CD4-positive, alpha-beta T cell treated with Interleukin-1 beta for 1 hour (primary cell): ENCODE measurements at regions not wholly inside any gene's neighbourhood (a gene's known extent, or its start where the extent isn't known, plus 50 kb on each side); places are given as distances from the start of the nearest gene placed in this dataset.
"Not testable (repeated sequence)": the region's sequence is repeated elsewhere in the genome, so short reads cannot be mapped to it uniquely, and the experiment has no call there.

ENCODE experiments used
- DNase-seq, 2 donors: peaks; one replicate each; pipeline ENCODE4 v3.0.0-alpha.2; 2020 to 2022

DNA sequence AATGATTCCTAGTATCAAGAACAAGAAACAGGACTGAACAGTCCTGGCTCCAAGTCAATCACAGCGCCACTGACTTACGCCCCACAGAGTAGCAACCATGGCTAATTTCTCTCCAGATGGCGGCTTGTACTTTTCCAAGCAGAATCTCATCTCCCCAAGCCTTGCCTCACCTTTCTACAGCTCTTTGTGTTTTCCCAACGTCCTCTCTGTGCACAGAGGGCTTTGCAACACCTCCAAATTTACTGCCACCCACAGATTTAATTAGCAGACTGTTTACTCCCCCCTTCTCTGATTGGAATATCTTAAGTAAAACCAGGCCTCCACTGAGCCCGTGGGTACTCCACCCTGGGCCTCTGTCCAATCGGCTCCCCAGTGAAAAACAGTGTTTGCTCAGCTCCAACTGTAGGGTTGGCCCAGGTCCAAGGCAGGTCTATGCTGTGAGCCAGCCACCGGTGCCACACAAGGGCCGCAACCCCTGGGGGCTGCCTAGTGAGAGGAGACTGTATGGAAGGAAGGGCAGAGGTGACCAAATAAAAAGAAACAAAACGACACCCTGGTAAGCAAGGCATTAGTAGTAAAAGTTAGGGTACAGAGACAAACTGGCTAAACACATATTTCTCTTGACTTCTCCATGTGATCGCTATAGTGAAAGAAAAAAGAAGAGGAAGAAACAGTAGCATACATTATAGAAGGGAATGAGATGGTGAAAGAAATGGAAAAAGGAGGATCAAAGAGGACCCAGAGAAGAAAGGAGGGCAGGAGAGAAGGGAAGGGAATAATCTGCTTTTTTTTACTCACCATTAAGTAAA, 128.4 kb upstream of the SOD1 start:
- DNase-seq = no peak

DNA sequence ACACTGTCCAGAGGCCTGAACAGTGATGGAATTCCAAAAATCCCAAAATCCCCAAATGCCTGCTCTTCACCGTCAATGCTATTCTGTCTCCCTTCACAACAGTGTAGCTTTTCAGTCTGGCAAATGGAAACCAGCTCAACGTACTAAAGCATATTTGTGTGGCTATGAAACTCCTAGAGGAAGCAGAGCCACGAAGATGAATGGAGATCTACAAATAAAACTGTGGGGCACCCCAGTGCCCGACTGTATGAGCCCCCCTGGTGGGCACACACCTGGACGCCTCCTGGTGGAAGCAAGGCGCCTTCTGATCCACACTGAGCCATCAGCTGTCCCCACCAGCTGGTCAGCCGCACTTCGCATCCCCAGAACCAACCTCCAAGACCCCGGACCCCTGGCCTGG, 129.1 kb upstream of the SOD1 start:
- no peak for DNase-seq

DNA sequence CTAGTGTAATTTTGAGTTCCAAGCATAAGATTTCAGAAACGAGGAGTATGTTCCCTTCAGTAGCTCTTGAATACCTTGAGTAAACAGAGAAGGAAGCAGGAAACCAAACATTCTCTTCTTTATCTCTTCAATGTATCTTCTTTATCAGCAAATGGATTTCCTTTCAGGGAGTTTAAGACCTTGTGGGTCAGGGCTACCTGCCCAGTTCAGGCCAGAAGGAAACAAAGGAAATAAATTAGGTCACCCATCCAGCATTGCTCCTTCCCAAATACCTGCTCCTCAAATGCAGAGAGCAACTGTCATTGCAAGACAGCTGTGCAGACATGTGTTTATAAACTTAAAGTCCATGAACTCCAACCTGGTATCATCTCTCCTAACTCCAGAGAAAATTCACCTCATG, 130.1 kb upstream of the SOD1 start:
- DNase-seq = no peak

DNA sequence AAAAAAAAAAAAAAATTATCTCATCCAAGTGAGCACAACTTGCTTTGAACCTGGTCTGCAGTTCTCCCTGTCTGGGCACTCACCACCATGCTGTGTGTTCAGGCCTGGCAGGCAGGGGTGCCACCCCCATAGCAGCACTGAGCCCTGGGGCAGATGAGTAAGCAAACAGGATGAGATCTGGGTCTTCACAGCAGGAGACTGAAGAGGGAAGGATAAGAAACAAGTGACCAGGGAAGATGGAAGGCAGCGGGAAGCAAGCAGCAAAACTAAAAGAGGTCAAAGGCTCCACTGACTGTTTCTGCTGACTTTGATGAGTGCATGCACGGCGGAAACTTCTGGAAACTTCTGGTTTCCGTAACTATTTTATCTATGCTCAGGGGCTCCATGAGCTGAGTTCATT, 133.5 kb upstream of the SOD1 start:
- no peak for DNase-seq

- DNase-seq = no peak
These were observed 135.4 kb upstream of the SOD1 start for GRCh38 chr21:31524140-31524539.

- DNase-seq = no peak
These were observed 138.0 kb upstream of the SOD1 start for GRCh38 chr21:31521515-31521914.

GRCh38 chr21:31520561-31521098, 138.9 kb upstream of the SOD1 start:
- DNase-seq = no peak

DNA sequence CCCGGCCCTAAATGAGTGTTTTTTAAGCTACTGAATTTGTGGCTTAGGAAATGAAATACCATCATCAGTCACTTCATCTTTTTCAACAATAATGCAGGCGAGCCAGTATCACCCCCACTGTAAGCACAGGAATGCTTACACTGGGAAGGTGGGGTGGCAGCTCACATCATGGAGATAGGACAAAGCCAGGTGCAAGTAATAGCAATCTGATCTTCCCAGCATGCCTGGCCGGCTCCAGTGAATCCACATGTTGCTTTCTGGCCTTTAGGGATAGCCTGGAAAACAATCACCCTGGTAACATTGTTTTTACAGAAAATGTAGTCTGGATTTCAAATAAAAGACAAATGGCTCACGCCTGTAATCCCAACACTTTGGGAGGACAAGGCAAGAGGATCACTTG, 140.9 kb upstream of the SOD1 start:
- DNase-seq = no peak

GRCh38 chr21:31517664-31518414, 141.7 kb upstream of the SOD1 start:
- no peak for DNase-seq

GRCh38 chr21:31515253-31515652, 144.2 kb upstream of the SOD1 start:
- DNase-seq = no peak

GRCh38 chr21:31514598-31514997, 144.9 kb upstream of the SOD1 start:
- DNase-seq = no peak

DNA sequence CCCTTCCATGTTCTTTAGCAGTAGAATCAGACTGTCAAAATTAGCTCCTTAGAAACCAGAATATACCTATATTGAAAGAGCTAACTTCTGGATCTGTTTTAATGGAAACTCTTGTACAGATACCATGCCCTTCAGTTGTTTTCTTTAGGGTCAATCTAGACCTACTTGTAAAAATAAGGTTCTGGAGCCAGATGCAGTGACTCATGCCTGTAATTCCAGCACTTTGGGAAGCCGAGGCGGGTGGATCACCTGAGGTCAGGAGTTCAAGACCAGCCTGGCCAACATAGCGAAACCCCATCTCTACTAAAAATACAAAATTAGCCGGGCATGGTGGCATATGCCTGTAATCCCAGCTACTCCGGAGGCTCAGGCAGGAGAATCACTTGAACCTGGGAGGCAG, 146.0 kb upstream of the SOD1 start:
- not testable (repeated sequence) for DNase-seq

GRCh38 chr21:31511999-31512398, 147.5 kb upstream of the SOD1 start:
- not testable (repeated sequence) for DNase-seq

DNA sequence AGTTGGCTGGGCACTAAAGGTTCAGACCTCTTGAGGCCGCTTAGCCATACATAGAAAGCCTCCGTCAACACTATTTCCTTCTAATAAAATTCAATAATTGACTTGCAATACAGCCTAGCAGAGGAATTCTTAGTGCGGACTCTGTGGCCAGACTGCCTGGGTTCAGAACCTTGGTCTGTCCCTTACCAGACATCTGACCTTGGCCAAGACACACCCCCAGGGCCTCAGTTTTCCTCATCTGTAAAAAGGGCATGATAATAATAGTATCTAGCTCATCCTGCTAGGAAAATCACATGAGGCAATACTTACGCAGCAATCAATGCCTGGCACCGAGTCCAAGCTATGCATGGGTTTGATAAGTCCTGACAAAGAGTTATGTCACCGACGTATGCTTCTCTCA, 148.2 kb upstream of the SOD1 start:
- no peak for DNase-seq

GRCh38 chr21:31509194-31510017, 150.1 kb upstream of the SOD1 start:
- DNase-seq = peak; percentile 52 to 63

DNA sequence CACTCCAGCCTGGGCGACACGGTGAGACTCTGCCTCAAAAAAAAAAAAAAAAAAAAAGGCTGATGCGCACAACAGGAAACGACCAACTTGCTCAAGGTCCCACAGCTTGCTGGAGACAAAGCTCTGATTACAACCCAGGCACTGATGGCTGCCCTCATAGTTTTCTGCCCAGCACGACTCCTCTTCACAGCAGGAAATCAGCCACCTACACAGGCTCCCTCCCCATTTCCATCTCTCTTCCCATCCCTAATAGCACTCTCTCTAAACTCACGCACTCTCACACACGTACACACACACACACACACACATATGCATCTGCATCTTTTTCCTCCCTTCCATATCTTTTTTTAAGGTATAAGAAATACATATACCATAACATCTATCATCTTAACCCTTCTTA, 153.5 kb upstream of the SOD1 start:
- no peak for DNase-seq

DNA sequence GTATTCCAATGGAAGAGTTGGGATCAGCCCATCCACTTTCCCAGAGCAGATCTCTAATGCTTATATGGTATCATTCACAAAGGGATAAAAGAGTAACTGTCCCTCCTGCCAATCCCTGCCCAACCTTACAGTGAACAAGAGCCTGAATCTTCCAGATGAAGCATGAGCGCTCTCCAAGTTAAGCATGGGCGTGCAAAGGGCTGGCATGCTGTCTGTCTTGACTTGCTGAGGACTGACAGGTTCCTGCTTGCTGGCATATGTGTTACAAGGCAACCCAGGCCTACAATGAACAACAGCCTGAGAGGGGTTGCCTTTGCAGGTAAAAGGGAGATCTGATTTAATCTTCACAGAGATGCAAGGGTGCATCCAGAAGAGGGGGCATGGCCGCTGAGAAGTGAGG, 155.6 kb upstream of the SOD1 start:
- no peak for DNase-seq

- no peak for DNase-seq
These were observed 156.0 kb upstream of the SOD1 start for GRCh38 chr21:31503467-31503866.

DNA sequence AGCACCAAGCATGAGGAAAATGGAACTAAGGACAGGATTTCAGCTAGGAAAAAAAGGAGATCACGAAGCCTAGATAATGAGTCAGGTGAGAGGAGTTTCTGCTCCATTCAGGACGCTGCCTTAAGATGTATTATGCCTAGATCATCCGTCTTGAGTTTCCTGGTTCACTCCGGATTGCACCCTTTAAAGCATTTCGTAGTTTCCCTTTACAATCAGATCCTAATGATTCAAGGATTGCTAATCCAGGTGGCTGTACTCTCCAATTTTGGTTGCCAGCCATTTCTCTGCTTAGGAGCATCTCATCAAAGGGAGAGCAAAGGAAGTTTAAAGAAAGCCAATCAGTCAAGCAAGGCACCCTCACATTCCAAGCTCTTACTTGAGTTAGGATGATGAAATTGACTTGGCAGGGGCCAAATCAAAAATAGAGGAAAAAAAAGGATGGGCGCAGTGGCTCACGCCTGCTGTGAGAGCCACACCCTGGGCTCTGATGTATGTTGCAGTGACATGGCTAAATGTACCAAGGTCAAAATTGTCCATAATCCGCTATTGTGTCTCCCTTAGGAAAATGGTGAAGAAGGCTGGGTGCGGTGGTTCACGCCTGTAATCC, 156.9 kb upstream of the SOD1 start:
- no peak for DNase-seq

DNA sequence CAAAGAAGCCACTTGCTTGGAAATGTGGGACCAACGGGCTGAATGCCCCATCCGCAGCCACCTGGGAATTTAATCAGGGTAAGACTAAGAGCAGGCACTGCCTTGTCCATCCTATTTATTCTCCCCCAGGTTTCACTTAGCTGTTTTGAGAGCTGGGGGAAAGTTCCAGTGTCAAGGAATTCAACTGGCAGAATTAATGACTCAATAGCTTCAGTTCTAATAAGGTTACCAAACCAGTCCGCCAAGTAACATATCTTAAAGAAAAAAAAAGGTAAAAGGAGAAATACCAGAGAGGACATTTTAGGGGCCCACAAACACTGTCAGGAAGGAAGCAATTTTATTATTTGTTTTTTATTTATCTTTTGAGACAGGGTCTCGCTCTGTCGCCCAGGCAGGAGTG, 157.6 kb upstream of the SOD1 start:
- no peak for DNase-seq

- no peak for DNase-seq
These were observed 156.9 kb upstream of the TIAM1 start for GRCh38 chr21:31500982-31501381.

GRCh38 chr21:31500071-31500470, 156.0 kb upstream of the TIAM1 start:
- DNase-seq = no peak

- no peak for DNase-seq
These were observed 154.9 kb upstream of the TIAM1 start for GRCh38 chr21:31498985-31499384.
